HG03095 (cell line): ENCODE measurements at regions not wholly inside any gene's neighbourhood (a gene's known extent, or its start where the extent isn't known, plus 50 kb on each side); places are given as distances from the start of the nearest gene placed in this dataset.
"Not testable (repeated sequence)": the region's sequence is repeated elsewhere in the genome, so short reads cannot be mapped to it uniquely, and the experiment has no call there.

Source experiments
- ATAC-seq: cut with Tn5 transposase; IDR thresholded peaks from one replicate; pipeline ENCODE4 v1.9.1; 2021; ENCODE audit warnings: moderate library complexity; ENCODE audit not compliant: unreplicated experiment

- ATAC-seq, result no peak
These were observed 136.7 kb upstream of the LRIG3 start for GRCh38 chr12:59056966-59057365.

- no peak for ATAC-seq
These were observed 135.0 kb upstream of the LRIG3 start for GRCh38 chr12:59055204-59055860.

- ATAC-seq, result not testable (repeated sequence)
These were observed 133.1 kb upstream of the LRIG3 start for GRCh38 chr12:59053266-59053899.

DNA sequence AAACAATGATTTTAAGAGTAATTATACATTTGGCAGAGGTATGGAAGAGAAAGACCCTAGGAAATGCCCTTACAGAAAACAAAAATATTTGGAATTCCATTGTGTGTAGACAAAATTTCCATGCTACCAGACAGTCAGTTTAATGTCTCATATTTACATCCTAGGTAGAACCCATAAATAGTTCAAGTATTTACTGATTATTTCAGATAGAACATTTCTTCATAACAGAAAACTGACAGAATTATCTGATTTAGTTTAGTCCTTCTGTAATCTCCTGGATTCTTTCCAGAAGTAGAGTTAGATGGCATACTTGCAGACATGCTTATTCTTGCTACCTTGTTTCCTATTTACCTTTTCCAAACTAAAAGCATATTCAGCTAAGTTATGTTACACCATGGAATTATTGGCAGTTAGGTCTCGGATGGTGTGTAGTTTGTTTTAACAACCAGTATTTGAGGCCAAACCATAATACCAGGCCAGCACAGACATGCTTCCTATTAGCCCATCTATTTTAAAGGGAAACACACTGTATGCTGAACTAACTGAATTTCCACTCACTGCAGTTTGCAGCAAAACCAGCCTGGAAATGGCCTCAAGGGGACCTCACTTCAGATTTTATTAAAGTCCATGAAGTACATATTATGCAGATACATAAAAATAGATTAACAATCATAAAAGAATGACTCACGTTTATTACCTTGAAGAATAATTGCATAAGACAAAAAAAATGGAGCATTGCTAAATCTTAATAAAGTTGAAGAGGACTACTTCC lies 126.6 kb upstream of the LRIG3 start:
- no peak for ATAC-seq

- no peak for ATAC-seq
These were observed 124.5 kb upstream of the LRIG3 start for GRCh38 chr12:59044791-59045190.

DNA sequence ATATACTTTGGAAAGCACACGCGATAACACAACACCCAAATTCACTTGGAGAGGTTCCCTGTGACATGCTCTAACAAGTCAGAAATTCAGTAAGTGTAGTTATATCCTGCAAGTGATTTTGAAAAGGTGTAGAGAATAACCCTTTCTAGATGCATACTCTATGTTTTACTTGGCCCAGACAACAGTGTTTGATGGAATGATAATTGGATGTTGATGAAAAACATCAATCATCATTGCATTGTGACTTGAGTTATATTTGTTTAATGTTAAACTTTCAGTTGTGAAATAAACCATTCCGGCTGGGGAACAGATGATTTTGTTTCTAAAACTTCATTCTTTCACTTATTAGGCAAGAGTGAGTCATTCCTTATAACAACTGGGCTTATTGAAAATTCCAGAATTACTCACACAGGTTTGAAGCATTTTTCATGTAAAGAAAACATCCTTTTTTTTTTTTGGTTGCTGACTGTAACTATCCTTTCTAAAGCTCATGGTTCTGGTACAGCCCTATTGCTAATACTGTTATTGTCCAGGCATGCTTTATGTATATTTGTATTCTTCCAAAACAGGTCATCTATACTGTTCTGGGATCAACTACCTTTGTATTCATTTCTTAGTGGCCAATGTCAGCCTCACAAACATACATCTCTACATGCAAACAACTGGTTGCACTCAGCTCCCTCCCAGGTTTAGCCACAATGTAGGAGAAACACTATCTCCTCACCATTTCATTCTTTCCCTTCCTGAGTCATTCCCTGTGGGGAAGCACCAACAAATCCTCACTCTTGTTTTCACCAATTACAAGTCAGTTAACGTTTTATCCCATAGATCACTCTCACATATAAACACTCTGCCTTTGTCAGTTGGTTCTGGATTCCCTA lies 121.2 kb upstream of the LRIG3 start:
- no peak for ATAC-seq

GRCh38 chr12:59040656-59041055 lies 120.4 kb upstream of the LRIG3 start:
- ATAC-seq, result no peak

DNA sequence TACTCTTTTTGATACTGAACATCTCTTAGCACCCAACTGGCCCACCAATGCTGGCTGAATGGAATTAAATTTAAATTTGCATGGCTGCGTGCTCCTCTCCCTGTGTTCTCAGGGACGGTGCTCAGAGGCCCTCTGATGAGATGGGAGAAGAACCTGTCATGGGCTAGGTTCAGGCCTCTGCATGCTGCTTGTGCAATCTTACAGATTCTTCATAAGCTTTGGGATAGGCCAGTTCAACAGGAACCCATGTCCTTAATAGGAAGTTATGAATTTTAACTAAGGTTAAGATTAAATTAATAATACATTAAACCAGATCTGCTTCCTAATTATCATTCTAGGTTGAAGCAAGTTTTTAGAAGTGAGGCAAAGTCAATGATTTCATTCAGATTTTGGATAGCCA lies 119.7 kb upstream of the LRIG3 start:
- no peak for ATAC-seq

GRCh38 chr12:59039005-59039404 lies 118.7 kb upstream of the LRIG3 start:
- no peak for ATAC-seq

DNA sequence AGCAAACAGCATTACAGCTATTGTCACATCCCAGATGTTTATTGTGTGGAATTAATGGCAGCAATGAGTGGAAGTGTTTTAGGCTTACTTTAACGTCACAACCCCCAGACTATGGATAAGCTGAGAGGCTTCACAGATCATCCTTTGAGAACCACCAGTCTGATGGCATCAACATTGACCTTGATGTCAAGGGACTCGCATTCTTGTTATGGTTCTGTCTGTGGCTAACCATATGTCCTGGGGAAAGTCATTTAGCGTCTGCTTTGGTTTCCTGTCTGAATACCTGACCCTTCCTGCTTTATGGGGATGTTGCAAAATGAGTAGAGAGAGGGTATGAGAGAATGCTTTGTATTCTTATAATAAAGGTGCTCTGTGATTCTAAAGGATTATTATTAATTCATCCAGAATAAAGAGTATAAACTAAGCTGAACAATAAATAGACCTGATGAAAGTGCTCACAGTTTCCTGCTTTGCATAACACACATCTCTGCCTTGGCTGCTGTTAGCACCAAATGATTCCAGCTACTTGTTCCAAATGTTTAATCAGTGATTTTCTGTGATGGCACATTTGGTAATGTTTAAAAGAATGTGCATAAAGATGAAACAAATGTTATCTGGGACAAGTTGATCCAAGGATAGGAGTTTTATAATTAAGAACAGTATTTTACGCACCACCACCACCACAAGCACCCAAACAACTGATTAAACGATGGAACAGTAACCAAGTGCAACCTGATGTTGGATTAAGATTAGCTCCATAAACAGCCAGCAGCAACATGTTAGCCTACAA lies 116.9 kb upstream of the LRIG3 start:
- no peak for ATAC-seq

GRCh38 chr12:59036347-59036746 lies 116.0 kb upstream of the LRIG3 start:
- ATAC-seq, result no peak

DNA sequence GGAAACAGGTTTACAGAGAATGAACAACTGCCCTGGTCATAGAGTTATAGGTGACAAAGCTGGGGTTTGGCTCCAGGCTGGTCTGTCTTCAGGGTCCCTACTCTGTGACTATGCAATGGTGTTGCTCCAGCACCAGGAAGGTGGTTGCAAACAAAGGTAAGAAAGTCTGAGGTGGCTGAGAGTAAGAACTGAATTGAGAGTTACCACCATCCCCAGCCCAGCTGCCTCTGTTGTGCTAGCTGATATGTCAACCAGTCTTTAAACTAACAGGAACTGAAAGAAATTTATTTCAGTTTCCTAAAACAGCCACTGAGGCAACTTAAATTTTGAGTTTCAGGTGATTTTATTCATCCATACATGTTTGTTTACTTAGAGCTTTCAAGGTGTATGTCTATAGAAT lies 111.0 kb upstream of the LRIG3 start:
- ATAC-seq, result no peak

DNA sequence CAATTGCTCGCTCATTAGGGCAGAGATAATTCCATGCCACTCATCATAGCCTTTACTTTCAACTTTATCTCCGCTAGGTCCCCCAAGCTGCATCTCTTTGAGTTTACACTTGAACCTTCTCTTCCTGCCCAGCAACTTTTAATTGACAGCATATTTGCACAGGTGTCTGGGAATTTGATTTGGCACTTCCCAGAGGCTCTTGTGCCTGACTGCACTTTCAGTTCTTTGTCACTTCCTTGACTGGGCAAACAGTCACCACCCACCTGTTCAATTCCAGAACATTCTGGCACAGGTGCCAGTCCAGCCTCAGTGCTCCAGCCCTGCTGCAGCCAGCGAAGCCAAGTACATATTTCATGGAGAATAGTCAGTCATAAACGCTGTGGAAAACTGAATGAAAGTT lies 110.1 kb upstream of the LRIG3 start:
- no peak for ATAC-seq

- no peak for ATAC-seq
These were observed 106.9 kb upstream of the LRIG3 start for GRCh38 chr12:59027199-59027598.

DNA sequence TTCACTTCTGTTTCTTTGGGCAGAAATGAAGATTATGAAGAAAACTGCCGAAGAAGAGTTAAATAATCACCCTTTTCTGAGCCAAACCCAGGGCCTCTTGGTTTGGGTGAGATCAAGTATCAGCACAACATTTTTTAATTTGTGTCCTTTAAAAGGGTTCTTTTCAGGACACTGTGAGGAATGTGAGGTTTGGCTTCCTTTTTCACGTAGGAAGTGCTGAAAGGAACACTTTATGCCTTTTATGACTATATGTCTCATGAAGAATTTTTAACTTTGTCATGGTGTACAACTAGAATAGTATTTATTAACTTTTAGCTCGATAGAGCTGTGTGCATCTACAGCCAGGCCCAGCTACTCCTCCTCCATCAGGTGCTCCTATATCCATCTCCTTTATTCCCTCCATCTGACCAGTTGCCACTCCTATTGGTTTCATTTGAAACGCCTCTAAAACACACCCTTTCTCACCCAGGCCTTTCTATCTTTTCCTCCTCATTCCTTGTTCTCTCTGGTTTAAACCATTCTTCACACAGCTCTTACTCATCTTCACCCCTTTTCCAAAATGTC lies 103.6 kb upstream of the LRIG3 start:
- ATAC-seq, result no peak

DNA sequence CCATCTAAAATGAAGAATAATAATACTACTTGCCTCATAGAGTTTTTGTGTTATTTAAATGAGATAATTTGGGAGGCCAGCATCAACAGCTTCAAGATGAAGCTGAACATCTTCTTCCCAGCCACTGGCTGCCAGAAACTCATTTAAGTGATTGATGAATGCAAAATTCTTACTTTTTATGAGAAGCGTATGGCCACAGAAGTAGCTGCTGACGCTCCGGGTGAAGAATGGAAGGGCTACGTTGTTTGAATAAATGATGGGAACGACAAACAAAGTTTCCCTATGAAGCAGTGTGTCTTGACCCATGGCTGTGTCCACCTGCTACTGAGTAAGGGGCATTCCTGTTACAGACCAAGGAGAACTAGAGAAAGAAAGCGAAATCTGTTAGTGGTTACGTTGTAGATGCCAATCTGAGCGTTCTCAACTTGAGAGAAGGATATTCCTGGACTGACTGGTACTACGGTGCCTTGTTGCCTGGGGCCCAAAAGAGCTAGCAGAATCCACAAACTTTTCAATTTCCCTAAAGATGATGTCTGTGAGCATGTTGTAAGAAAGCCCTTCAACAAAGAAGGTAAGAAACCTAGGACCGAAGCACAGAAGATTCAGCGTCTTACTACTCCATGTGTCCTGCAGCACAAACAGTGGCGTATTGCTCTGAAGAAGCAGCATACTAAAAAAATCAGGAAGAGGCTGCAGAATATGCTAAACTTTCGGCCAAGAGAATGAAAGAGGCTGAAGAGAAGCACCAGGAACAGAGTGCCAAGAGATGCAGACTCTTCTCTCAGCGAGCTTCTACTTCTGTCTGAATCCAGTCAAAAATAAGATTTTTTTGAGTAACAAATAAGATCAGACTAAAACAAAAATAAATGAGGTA lies 100.0 kb upstream of the LRIG3 start:
- ATAC-seq, result no peak

- no peak for ATAC-seq
These were observed 94.6 kb upstream of the LRIG3 start for GRCh38 chr12:59014885-59015284.

GRCh38 chr12:59010941-59011340 lies 90.6 kb upstream of the LRIG3 start:
- ATAC-seq, result no peak

DNA sequence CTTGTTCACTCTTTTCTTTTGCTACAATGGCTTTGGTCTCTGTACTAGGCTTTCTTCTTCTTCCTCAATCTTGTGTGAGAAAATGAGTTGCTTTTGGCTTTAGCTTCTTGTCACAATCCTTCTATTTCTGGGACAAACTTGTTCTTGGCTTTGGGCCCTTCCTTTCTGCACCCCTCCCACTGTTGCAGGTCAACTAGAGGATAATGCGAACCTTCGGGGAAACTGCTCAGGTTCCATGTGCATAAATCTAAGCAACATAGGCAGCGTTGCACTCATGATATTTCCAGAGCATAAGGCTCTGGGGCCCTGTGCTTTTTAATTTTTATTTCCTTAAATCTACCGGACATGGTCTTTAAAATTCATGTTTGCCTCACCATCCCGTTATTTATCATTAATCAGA lies 89.8 kb upstream of the LRIG3 start:
- ATAC-seq, result no peak
